ENCODE measurements at regions not wholly inside any gene's neighbourhood (a gene's known extent, or its start where the extent isn't known, plus 50 kb on each side); places are given as distances from the start of the nearest gene placed in this dataset.

DNA sequence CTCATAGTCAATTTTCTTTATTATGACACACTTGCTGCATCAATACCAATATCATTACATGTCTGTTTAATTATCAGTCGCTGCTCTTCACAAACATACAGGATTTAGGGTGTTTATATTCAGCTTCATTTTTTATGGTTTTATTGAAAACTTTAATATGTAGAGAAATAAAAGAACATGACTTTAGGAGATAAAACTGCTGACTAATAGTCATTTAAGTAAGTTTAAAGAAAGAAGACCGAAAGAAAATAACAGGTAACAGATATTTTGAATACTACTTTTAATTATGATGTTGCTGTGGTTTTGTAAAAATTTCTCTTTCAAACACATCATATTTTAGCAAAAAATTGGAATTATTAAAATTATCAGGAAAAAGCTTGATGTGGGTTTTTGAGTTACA is 685.1 kb upstream of the BRINP3 start:
- no peak overlapping the region for H3K27ac ChIP-seq
- TF ChIP-seq, protein P1, sequence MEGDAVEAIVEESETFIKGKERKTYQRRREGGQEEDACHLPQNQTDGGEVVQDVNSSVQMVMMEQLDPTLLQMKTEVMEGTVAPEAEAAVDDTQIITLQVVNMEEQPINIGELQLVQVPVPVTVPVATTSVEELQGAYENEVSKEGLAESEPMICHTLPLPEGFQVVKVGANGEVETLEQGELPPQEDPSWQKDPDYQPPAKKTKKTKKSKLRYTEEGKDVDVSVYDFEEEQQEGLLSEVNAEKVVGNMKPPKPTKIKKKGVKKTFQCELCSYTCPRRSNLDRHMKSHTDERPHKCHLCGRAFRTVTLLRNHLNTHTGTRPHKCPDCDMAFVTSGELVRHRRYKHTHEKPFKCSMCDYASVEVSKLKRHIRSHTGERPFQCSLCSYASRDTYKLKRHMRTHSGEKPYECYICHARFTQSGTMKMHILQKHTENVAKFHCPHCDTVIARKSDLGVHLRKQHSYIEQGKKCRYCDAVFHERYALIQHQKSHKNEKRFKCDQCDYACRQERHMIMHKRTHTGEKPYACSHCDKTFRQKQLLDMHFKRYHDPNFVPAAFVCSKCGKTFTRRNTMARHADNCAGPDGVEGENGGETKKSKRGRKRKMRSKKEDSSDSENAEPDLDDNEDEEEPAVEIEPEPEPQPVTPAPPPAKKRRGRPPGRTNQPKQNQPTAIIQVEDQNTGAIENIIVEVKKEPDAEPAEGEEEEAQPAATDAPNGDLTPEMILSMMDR (IDR thresholded peaks at IDR 0.05; ENCODE audit: poor library complexity) = no peak
- no peak for TF ChIP-seq EZH2phosphoT487 (IDR thresholded peaks at IDR 0.05; ENCODE audit: low read depth, severe bottlenecking, unreplicated experiment)
- no peak for TF ChIP-seq EZH2 (IDR thresholded peaks at IDR 0.05; ENCODE audit: borderline replicate concordance)
- no peak overlapping the region for H2AFZ ChIP-seq
- 63% methylated on average over 2 of the region's 2 CpGs for WGBS (ENCODE audit: low lambda C conversion rate, missing lambda C conversion rate)
- no peaks in the 10 kb centered on the region for H3K4me1 ChIP-seq (ENCODE audit: insufficient read depth)
- H4K20me1 ChIP-seq (ENCODE audit: insufficient read depth, poor library complexity, severe bottlenecking) = no peaks in the 10 kb centered on the region
- no peak for DNase-seq (ENCODE audit: low spot score)
- H3K4me3 ChIP-seq = no peak overlapping the region
- no peaks in the 10 kb centered on the region for H3K79me2 ChIP-seq
- no peak overlapping the region for H3K4me2 ChIP-seq
- no peaks in the 10 kb centered on the region for H3K9me2 ChIP-seq (replicated peaks; ENCODE audit: insufficient read depth)
- no peaks in the 10 kb centered on the region for H3K27me3 ChIP-seq
- no peaks in the 10 kb centered on the region for H3K36me3 ChIP-seq (replicated peaks; ENCODE audit: insufficient read depth, low read depth)
- H3K9me3 ChIP-seq (ENCODE audit: low read depth) = no peaks in the 10 kb centered on the region

DNA sequence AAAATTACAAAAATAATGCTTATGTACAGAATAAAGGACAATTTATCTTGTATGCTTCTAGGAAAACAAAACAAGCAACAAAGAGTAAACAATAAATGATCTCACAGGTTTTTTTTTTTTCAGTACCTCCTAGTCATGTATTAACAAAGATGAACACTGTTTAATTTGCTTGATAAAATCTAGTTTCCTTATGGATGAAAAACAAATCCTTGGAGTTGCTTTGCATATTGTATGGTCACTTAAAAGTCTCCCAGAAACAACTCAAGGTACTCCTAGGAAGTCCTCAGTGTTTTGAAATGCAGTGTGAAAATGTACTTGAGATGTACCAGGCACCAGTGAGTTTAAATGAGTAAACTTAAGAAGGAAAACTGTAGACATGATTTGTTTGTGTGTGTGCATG is 686.0 kb upstream of the BRINP3 start:
- DNase-seq (ENCODE audit: low spot score) = no peak
- no peaks in the 10 kb centered on the region for H3K27me3 ChIP-seq
- no peaks in the 10 kb centered on the region for H3K9me3 ChIP-seq (ENCODE audit: low read depth)
- no peaks in the 10 kb centered on the region for H3K9me2 ChIP-seq (replicated peaks; ENCODE audit: insufficient read depth)
- H3K4me3 ChIP-seq = no peak overlapping the region
- H3K27ac ChIP-seq = no peak overlapping the region
- H3K79me2 ChIP-seq = no peaks in the 10 kb centered on the region
- H4K20me1 ChIP-seq (ENCODE audit: insufficient read depth, poor library complexity, severe bottlenecking) = no peaks in the 10 kb centered on the region
- H3K4me2 ChIP-seq = no peak overlapping the region
- H2AFZ ChIP-seq = no peak overlapping the region
- TF ChIP-seq, protein P1 (IDR thresholded peaks at IDR 0.05; ENCODE audit: poor library complexity) = no peak
- no peak for TF ChIP-seq EZH2phosphoT487 (IDR thresholded peaks at IDR 0.05; ENCODE audit: low read depth, severe bottlenecking, unreplicated experiment)
- TF ChIP-seq EZH2 (IDR thresholded peaks at IDR 0.05; ENCODE audit: borderline replicate concordance) = no peak
- no peaks in the 10 kb centered on the region for H3K36me3 ChIP-seq (replicated peaks; ENCODE audit: insufficient read depth, low read depth)
- no peaks in the 10 kb centered on the region for H3K4me1 ChIP-seq (ENCODE audit: insufficient read depth)

DNA sequence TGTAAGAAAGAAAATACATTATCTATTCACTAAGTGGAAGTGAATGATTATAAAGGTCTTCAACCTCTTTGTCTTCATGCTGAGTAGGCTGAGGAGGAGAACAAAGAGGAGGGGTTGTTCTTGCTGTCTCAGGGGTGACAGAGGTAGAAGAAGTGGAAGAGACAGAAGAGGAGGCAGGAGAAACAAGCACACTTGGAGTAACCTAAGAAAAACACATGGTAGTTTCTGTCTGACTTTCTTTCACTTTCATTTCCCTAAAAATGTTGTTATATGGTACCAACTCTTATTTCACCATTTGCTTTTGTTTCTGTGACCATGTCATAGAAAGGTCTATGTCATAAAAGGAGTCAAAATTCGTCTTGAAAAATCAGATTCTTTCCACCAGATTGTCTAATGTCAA is 696.6 kb upstream of the BRINP3 start:
- no peak for TF ChIP-seq EZH2 (IDR thresholded peaks at IDR 0.05; ENCODE audit: borderline replicate concordance)
- TF ChIP-seq, protein P1 (IDR thresholded peaks at IDR 0.05; ENCODE audit: poor library complexity) = no peak
- no peak for TF ChIP-seq EZH2phosphoT487 (IDR thresholded peaks at IDR 0.05; ENCODE audit: low read depth, severe bottlenecking, unreplicated experiment)
- Histone ChIP-seq H3K27ac (no peak overlapping the region), H4K20me1 (ENCODE audit: insufficient read depth, poor library complexity, severe bottlenecking) (no peaks in the 10 kb centered on the region), H3K36me3 (replicated peaks; ENCODE audit: insufficient read depth, low read depth) (no peaks in the 10 kb centered on the region), H3K9me3 (ENCODE audit: low read depth) (no peaks in the 10 kb centered on the region), H2AFZ (peak overlapping the region; percentile 67), H3K27me3 (no peaks in the 10 kb centered on the region), H3K9me2 (replicated peaks; ENCODE audit: insufficient read depth) (no peaks in the 10 kb centered on the region), H3K4me1 (ENCODE audit: insufficient read depth) (no peaks in the 10 kb centered on the region), H3K4me3 (no peak overlapping the region), H3K4me2 (peak overlapping the region; percentile 62), H3K79me2 (no peaks in the 10 kb centered on the region)
- no peak for DNase-seq (ENCODE audit: low spot score)
- WGBS (ENCODE audit: low lambda C conversion rate, missing lambda C conversion rate) = 47% methylated on average over 1 of the region's 1 CpG

DNA sequence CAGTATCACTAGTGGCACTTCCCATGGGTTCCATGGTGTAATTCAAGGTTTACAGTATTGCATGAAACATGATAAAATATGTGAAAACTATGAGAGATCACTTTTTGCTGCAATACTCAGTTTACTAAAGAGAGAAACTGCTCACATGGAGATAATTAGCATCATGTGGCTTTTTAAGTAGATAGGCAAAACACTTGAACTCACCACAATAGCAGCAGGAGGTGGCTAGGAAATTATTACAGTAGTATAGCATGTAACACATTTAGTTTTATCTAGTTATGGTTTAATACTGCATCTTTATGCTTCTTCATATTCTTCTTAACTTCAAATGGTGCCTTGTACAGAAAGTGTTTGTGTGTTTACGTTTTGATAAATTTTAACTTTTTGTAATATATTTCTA is 698.5 kb upstream of the BRINP3 start:
- H3K79me2 ChIP-seq = no peaks in the 10 kb centered on the region
- no peak overlapping the region for H3K4me3 ChIP-seq
- H3K4me2 ChIP-seq = no peak overlapping the region
- WGBS (ENCODE audit: low lambda C conversion rate, missing lambda C conversion rate) = 80% methylated on average over 1 of the region's 1 CpG
- no peak for DNase-seq (ENCODE audit: low spot score)
- H4K20me1 ChIP-seq (ENCODE audit: insufficient read depth, poor library complexity, severe bottlenecking) = no peaks in the 10 kb centered on the region
- no peaks in the 10 kb centered on the region for H3K27me3 ChIP-seq
- H3K9me2 ChIP-seq (replicated peaks; ENCODE audit: insufficient read depth) = no peaks in the 10 kb centered on the region
- no peaks in the 10 kb centered on the region for H3K9me3 ChIP-seq (ENCODE audit: low read depth)
- H2AFZ ChIP-seq = no peak overlapping the region
- H3K36me3 ChIP-seq (replicated peaks; ENCODE audit: insufficient read depth, low read depth) = no peaks in the 10 kb centered on the region
- H3K27ac ChIP-seq = no peak overlapping the region
- TF ChIP-seq EZH2 (IDR thresholded peaks at IDR 0.05; ENCODE audit: borderline replicate concordance) = no peak
- TF ChIP-seq, protein P1 (IDR thresholded peaks at IDR 0.05; ENCODE audit: poor library complexity) = no peak
- TF ChIP-seq EZH2phosphoT487 (IDR thresholded peaks at IDR 0.05; ENCODE audit: low read depth, severe bottlenecking, unreplicated experiment) = no peak
- no peaks in the 10 kb centered on the region for H3K4me1 ChIP-seq (ENCODE audit: insufficient read depth)
